ENCODE measurements at regions not wholly inside any gene's neighbourhood (a gene's known extent, or its start where the extent isn't known, plus 50 kb on each side); places are given as distances from the start of the nearest gene placed in this dataset.

DNA sequence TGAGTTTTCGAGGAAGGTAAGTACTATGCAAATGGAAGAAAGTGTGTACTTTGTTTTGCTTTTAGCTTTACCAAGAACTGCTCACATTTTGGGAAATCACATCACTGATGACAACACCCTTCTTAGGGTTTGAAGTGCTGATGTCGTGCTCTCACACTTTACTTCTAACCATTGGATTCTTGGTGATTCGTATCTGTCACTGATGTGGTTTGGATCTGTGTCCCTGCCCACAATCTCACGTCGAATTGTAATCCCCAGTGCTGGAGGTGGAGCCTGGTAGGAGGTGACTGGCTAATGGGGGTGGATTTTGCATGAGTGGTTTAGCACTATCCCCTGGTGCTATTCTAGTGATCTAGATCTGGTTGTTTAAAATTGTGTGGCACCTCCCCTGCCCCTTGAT is 75.4 kb upstream of the RGMA start:
- Histone ChIP-seq H3K9ac (ENCODE audit: control insufficient read depth, insufficient read depth, low read length) (no peak overlapping the region), H4K20me1 (ENCODE audit: control insufficient read depth, insufficient read depth) (no peaks in the 10 kb centered on the region), H3K4me2 (ENCODE audit: control insufficient read depth, insufficient read depth) (no peak overlapping the region), H3K79me2 (ENCODE audit: control insufficient read depth, insufficient read depth, low read length) (no peaks in the 10 kb centered on the region), H3K9me3 (replicated peaks; ENCODE audit: control insufficient read depth, insufficient read depth, low read length) (no peaks in the 10 kb centered on the region), H2AFZ (ENCODE audit: control insufficient read depth, low read depth, low read length) (no peak overlapping the region), H3K4me3 (no peak overlapping the region), H3K36me3 (ENCODE audit: control insufficient read depth in 2 of 2, insufficient read depth in 2 of 2, low read length in 1 of 2) (no peaks in the 10 kb centered on the region), H3K4me1 (ENCODE audit: control insufficient read depth, insufficient read depth, low read length) (no peaks in the 10 kb centered on the region), H3K27me3 (replicated peaks in 1 of 2; ENCODE audit: control insufficient read depth in 2 of 2, insufficient read depth in 2 of 2, low read length in 1 of 2) (peaks cover 0 to 3% of the 10 kb centered on the region in 2 experiments; a peak in 2 of 4 replicates), H3K27ac (ENCODE audit: control insufficient read depth, insufficient read depth) (no peak overlapping the region)
- in situ Hi-C loops (cut with MboI) (no loop called here), intact Hi-C loops (cut with micrococcal nuclease; ENCODE audit: unreplicated experiment) (no loop called here)
- ChIA-PET RAD21 (ENCODE audit: unreplicated experiment) (no interaction called here), SMC1A (ENCODE audit: uncharacterized antibody, unreplicated experiment) (no interaction called here), POLR2A (no interaction called here), CTCF (no interaction called here)
- BruUV-seq (replicated peaks): no TSS peak
- 0% methylated on average over 5 of the region's 5 CpGs for WGBS (ENCODE audit: insufficient coverage, insufficient replicate concordance, low lambda C conversion rate, missing lambda C conversion rate)
- DNase-seq (ENCODE audit: low read depth, low spot score): no peak
- ATAC-seq: no peak
- TF ChIP-seq GATAD2B (conservative IDR thresholded peaks at IDR 0.05; ENCODE audit: low read depth) (no peak), SMAD1 (IDR thresholded peaks at IDR 0.05; ENCODE audit: low read depth, partially characterized antibody) (no peak), DPF2 (IDR thresholded peaks at IDR 0.05) (no peak), ZNF207 (IDR thresholded peaks at IDR 0.05; ENCODE audit: borderline replicate concordance) (no peak)
- TF ChIP-seq, protein P1, sequence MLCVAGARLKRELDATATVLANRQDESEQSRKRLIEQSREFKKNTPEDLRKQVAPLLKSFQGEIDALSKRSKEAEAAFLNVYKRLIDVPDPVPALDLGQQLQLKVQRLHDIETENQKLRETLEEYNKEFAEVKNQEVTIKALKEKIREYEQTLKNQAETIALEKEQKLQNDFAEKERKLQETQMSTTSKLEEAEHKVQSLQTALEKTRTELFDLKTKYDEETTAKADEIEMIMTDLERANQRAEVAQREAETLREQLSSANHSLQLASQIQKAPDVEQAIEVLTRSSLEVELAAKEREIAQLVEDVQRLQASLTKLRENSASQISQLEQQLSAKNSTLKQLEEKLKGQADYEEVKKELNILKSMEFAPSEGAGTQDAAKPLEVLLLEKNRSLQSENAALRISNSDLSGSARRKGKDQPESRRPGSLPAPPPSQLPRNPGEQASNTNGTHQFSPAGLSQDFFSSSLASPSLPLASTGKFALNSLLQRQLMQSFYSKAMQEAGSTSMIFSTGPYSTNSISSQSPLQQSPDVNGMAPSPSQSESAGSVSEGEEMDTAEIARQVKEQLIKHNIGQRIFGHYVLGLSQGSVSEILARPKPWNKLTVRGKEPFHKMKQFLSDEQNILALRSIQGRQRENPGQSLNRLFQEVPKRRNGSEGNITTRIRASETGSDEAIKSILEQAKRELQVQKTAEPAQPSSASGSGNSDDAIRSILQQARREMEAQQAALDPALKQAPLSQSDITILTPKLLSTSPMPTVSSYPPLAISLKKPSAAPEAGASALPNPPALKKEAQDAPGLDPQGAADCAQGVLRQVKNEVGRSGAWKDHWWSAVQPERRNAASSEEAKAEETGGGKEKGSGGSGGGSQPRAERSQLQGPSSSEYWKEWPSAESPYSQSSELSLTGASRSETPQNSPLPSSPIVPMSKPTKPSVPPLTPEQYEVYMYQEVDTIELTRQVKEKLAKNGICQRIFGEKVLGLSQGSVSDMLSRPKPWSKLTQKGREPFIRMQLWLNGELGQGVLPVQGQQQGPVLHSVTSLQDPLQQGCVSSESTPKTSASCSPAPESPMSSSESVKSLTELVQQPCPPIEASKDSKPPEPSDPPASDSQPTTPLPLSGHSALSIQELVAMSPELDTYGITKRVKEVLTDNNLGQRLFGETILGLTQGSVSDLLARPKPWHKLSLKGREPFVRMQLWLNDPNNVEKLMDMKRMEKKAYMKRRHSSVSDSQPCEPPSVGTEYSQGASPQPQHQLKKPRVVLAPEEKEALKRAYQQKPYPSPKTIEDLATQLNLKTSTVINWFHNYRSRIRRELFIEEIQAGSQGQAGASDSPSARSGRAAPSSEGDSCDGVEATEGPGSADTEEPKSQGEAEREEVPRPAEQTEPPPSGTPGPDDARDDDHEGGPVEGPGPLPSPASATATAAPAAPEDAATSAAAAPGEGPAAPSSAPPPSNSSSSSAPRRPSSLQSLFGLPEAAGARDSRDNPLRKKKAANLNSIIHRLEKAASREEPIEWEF (IDR thresholded peaks at IDR 0.05; ENCODE audit: insufficient replicate concordance, low read depth, low read length): no peak
- FAIRE-seq: no peak

All from GM12878 (cell line).